GM23338 (cell line): ENCODE measurements at regions not wholly inside any gene's neighbourhood (a gene's known extent, or its start where the extent isn't known, plus 50 kb on each side); places are given as distances from the start of the nearest gene placed in this dataset.

Experiments used
- ATAC-seq: fragments of 200-7000 bp; cut with Tn5 transposase; 3 replicates; pipeline ENCODE4 v1.9.1; 2020
- DNase-seq: peaks from one replicate; pipeline ENCODE4 v3.0.0-alpha.2; 2015; ENCODE audit warnings: low spot score
- H2AFZ ChIP-seq: fragments of 200-600 bp; sonication (generic); 2 replicates; pipeline ENCODE4 v1.8.0; 2016; ENCODE audit warnings: antibody characterized with exemption, mild to moderate bottlenecking, moderate library complexity
- H3F3A ChIP-seq: fragments of 200-600 bp; sonication (generic); replicated peaks from 2 replicates; pipeline ENCODE4 v1.8.0; 2017; ENCODE audit warnings: antibody characterized with exemption, mixed run types, low read depth
- H3K27ac ChIP-seq: fragments of 200-600 bp; sonication (generic); 2 replicates; pipeline ENCODE4 v1.6.1; 2016; ENCODE audit warnings: low read depth
- H3K27me3 ChIP-seq: fragments of 200-600 bp; sonication (generic); 2 replicates; pipeline ENCODE4 v1.8.0; 2016; ENCODE audit warnings: mild to moderate bottlenecking, mixed run types, moderate library complexity; ENCODE audit not compliant: insufficient read depth
- H3K36me3 ChIP-seq: fragments of 200-600 bp; sonication (generic); 2 replicates; pipeline ENCODE4 v1.8.0; 2016; ENCODE audit warnings: mild to moderate bottlenecking; ENCODE audit not compliant: insufficient read depth
- H3K4me1 ChIP-seq: fragments of 200-600 bp; sonication (generic); 2 replicates; pipeline ENCODE4 v1.8.0; 2016; ENCODE audit warnings: mild to moderate bottlenecking, moderate library complexity; ENCODE audit not compliant: insufficient read depth
- H3K4me2 ChIP-seq: fragments of 200-600 bp; sonication (generic); 2 replicates; pipeline ENCODE4 v1.7.1; 2017; ENCODE audit warnings: mixed run types
- H3K4me3 ChIP-seq: fragments of 200-600 bp; sonication (generic); 2 replicates; pipeline ENCODE4 v1.6.1; 2016; ENCODE audit warnings: mixed run types
- H3K79me2 ChIP-seq: fragments of 200-600 bp; sonication (generic); replicated peaks from 2 replicates; pipeline ENCODE4 v1.8.0; 2017; ENCODE audit warnings: mild to moderate bottlenecking; ENCODE audit not compliant: insufficient read depth
- H3K9me2 ChIP-seq: fragments of 200-600 bp; sonication (generic); 2 replicates; pipeline ENCODE4 v1.8.0; 2017; ENCODE audit not compliant: insufficient read depth
- H4K20me1 ChIP-seq: fragments of 200-600 bp; sonication (generic); replicated peaks from 2 replicates; pipeline ENCODE4 v1.8.0; 2017; ENCODE audit warnings: mild to moderate bottlenecking; ENCODE audit not compliant: insufficient read depth
- H3K27ac Mint-ChIP-seq: 2 replicates; pipeline ENCODE4 v1.8.0; 2020; ENCODE audit warnings: inconsistent platforms, mild to moderate bottlenecking, moderate library complexity, mixed read lengths
- H3K27me3 Mint-ChIP-seq: 3 replicates; pipeline ENCODE4 v1.8.0; 2022; ENCODE audit warnings: low read depth, mild to moderate bottlenecking, moderate library complexity, mixed read lengths, inconsistent platforms; ENCODE audit not compliant: insufficient read depth, poor library complexity
- H3K36me3 Mint-ChIP-seq: 3 replicates; pipeline ENCODE4 v1.8.0; 2021; ENCODE audit warnings: low read depth, mild to moderate bottlenecking, inconsistent platforms, moderate library complexity, mixed read lengths
- H3K4me1 Mint-ChIP-seq: 3 replicates; pipeline ENCODE4 v1.8.0; 2020; ENCODE audit warnings: mild to moderate bottlenecking, inconsistent platforms, mixed read lengths
- H3K4me3 Mint-ChIP-seq: 3 replicates; pipeline ENCODE4 v1.8.0; 2021; ENCODE audit warnings: moderate library complexity, mild to moderate bottlenecking, inconsistent platforms, mixed read lengths
- H3K9me3 Mint-ChIP-seq: 3 replicates; pipeline ENCODE4 v1.8.0; 2020; ENCODE audit warnings: moderate library complexity, mild to moderate bottlenecking, inconsistent platforms, mixed read lengths
- CTCF ChIP-seq, 2 experiments: fragments of 200-600 bp in 1 of 2; sonication (generic) in 1 of 2; conservative IDR thresholded peaks; 2 replicates each; pipeline versions ENCODE4 v1.5.1 to v1.6.1; 2016 to 2017; ENCODE audit warnings: antibody characterized with exemption in 2 of 2, low read depth in 2 of 2, mild to moderate bottlenecking in 2 of 2, moderate library complexity in 1 of 2
- EZH2 ChIP-seq: fragments of 200-600 bp; sonication (generic); IDR thresholded peaks from one replicate; pipeline ENCODE4 v1.8.0; 2017; ENCODE audit warnings: antibody characterized with exemption, mild to moderate bottlenecking, low read depth; ENCODE audit not compliant: unreplicated experiment
- EZH2phosphoT487 ChIP-seq: fragments of 200-600 bp; sonication (generic); IDR thresholded peaks from one replicate; pipeline ENCODE4 v1.8.1; 2018; ENCODE audit warnings: antibody characterized with exemption; ENCODE audit not compliant: unreplicated experiment
- JUNB ChIP-seq: IDR thresholded peaks from one replicate; pipeline ENCODE4 v1.6.1; 2016; ENCODE audit warnings: antibody characterized with exemption; ENCODE audit not compliant: unreplicated experiment
- NANOG ChIP-seq: IDR thresholded peaks from 2 replicates; pipeline ENCODE4 v1.6.1; 2016; ENCODE audit warnings: antibody characterized with exemption, borderline replicate concordance
- POLR2AphosphoS5 ChIP-seq: IDR thresholded peaks from 2 replicates; pipeline ENCODE4 v1.6.1; 2016; ENCODE audit warnings: antibody characterized with exemption, low read depth
- REST ChIP-seq: IDR thresholded peaks from one replicate; pipeline ENCODE4 v1.6.1; 2018; ENCODE audit warnings: antibody characterized with exemption; ENCODE audit not compliant: unreplicated experiment
- STAT1 ChIP-seq: IDR thresholded peaks from one replicate; pipeline ENCODE4 v1.6.1; 2016; ENCODE audit warnings: antibody characterized with exemption; ENCODE audit not compliant: unreplicated experiment
- ZNF114 ChIP-seq: fragments of 250-450 bp; sonication (Bioruptor Pico); IDR thresholded peaks from 2 replicates; pipeline ENCODE4 v1.5.0; 2020; ENCODE audit warnings: mild to moderate bottlenecking, moderate library complexity
- TF ChIP-seq, protein P1 (sequence below): fragments of 250-450 bp; sonication (Bioruptor Pico); IDR thresholded peaks from 2 replicates; pipeline ENCODE4 v1.5.0; 2020; ENCODE audit warnings: mild to moderate bottlenecking, moderate library complexity
- TF ChIP-seq, protein P2 (sequence below): IDR thresholded peaks from 2 replicates; pipeline ENCODE4 v1.6.1; 2016; ENCODE audit warnings: antibody characterized with exemption

DNA sequence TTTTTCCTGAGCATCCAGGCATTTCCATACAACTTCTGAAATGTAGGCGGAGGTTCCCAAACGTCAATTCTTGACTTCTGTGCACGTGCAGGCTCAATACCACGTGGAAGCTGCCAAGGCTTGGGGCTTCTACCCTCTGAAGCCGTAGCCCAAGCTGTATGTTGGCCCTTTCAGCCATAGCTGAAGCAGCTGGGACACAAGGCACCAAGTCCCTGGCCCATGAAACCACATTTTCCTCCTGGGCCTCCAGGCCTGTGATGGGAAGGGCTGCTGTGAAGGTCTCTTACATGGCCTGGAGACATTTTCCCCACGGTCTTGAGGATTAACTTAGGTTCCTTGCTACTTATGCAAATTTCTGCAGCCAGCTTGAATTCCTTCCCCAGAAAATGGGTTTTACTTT, 103.6 kb downstream of the NREP start (continued):
- TF ChIP-seq, protein P1, sequence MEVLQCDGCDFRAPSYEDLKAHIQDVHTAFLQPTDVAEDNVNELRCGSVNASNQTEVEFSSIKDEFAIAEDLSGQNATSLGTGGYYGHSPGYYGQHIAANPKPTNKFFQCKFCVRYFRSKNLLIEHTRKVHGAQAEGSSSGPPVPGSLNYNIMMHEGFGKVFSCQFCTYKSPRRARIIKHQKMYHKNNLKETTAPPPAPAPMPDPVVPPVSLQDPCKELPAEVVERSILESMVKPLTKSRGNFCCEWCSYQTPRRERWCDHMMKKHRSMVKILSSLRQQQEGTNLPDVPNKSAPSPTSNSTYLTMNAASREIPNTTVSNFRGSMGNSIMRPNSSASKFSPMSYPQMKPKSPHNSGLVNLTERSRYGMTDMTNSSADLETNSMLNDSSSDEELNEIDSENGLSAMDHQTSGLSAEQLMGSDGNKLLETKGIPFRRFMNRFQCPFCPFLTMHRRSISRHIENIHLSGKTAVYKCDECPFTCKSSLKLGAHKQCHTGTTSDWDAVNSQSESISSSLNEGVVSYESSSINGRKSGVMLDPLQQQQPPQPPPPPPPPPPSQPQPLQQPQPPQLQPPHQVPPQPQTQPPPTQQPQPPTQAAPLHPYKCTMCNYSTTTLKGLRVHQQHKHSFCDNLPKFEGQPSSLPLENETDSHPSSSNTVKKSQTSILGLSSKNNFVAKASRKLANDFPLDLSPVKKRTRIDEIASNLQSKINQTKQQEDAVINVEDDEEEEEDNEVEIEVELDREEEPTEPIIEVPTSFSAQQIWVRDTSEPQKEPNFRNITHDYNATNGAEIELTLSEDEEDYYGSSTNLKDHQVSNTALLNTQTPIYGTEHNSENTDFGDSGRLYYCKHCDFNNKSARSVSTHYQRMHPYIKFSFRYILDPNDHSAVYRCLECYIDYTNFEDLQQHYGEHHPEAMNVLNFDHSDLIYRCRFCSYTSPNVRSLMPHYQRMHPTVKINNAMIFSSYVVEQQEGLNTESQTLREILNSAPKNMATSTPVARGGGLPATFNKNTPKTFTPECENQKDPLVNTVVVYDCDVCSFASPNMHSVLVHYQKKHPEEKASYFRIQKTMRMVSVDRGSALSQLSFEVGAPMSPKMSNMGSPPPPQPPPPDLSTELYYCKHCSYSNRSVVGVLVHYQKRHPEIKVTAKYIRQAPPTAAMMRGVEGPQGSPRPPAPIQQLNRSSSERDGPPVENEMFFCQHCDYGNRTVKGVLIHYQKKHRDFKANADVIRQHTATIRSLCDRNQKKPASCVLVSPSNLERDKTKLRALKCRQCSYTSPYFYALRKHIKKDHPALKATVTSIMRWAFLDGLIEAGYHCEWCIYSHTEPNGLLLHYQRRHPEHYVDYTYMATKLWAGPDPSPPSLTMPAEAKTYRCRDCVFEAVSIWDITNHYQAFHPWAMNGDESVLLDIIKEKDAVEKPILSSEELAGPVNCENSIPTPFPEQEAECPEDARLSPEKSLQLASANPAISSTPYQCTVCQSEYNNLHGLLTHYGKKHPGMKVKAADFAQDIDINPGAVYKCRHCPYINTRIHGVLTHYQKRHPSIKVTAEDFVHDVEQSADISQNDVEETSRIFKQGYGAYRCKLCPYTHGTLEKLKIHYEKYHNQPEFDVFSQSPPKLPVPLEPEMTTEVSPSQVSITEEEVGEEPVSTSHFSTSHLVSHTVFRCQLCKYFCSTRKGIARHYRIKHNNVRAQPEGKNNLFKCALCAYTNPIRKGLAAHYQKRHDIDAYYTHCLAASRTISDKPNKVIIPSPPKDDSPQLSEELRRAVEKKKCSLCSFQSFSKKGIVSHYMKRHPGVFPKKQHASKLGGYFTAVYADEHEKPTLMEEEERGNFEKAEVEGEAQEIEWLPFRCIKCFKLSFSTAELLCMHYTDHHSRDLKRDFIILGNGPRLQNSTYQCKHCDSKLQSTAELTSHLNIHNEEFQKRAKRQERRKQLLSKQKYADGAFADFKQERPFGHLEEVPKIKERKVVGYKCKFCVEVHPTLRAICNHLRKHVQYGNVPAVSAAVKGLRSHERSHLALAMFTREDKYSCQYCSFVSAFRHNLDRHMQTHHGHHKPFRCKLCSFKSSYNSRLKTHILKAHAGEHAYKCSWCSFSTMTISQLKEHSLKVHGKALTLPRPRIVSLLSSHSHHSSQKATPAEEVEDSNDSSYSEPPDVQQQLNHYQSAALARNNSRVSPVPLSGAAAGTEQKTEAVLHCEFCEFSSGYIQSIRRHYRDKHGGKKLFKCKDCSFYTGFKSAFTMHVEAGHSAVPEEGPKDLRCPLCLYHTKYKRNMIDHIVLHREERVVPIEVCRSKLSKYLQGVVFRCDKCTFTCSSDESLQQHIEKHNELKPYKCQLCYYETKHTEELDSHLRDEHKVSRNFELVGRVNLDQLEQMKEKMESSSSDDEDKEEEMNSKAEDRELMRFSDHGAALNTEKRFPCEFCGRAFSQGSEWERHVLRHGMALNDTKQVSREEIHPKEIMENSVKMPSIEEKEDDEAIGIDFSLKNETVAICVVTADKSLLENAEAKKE (CRISPR knock-in tag): no peak
- TF ChIP-seq CTCF (conservative IDR thresholded peaks at IDR 0.05; ENCODE audit: low read depth in 2 of 2): no peak
- no peak for TF ChIP-seq STAT1

DNA sequence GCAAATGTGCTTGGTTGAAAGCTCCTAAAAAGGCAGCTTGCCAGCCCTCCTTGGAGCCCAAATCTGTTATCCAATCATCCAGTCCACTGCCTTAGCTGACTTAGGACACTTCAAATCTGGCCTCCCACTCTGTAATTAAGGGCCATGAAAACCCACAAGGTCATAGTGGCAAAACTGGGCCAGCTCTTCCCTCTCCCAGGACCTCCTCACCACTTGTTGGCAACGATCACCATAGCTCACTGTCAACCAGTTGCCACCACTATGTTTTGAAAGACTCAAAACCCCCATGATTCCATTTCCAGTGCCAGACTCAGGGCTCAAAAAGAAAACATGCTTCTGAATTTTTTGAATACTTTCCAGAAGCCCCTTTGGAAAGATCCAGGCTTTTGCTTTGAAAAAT, 107.5 kb downstream of the NREP start:
- Histone ChIP-seq H3K27ac (no peak overlapping the region), H3K4me3 (no peak overlapping the region), H3F3A (no peaks in the 10 kb centered on the region), H3K9me2 (peaks cover 20% of the 10 kb centered on the region), H3K27me3 (no peaks in the 10 kb centered on the region), H4K20me1 (no peaks in the 10 kb centered on the region), H3K4me2 (no peak overlapping the region), H3K4me1 (0 out of 2 replicates have a peak, but pooled peaks cover 4% of the 10 kb centered on the region), H2AFZ (no peak overlapping the region), H3K36me3 (no peaks in the 10 kb centered on the region), H3K79me2 (no peaks in the 10 kb centered on the region)
- Mint-ChIP-seq H3K9me3 (peaks cover 8% of the 10 kb centered on the region; the same call in 1 of the 3 replicates), H3K4me3 (no peak overlapping the region), H3K4me1 (peaks cover 6% of the 10 kb centered on the region; the same call in 2 of the 3 replicates), H3K27me3 (no peaks in the 10 kb centered on the region), H3K36me3 (no peaks in the 10 kb centered on the region; the same call in 2 of the 3 replicates), H3K27ac (no peak overlapping the region)
- DNase-seq (no peak), ATAC-seq (no peak)
- no peak for TF ChIP-seq JUNB
- no peak for TF ChIP-seq REST
- no peak for TF ChIP-seq STAT1
- no peak for TF ChIP-seq POLR2AphosphoS5
- no peak for TF ChIP-seq ZNF114 (CRISPR knock-in tag)
- TF ChIP-seq NANOG: no peak
- TF ChIP-seq, protein P2, sequence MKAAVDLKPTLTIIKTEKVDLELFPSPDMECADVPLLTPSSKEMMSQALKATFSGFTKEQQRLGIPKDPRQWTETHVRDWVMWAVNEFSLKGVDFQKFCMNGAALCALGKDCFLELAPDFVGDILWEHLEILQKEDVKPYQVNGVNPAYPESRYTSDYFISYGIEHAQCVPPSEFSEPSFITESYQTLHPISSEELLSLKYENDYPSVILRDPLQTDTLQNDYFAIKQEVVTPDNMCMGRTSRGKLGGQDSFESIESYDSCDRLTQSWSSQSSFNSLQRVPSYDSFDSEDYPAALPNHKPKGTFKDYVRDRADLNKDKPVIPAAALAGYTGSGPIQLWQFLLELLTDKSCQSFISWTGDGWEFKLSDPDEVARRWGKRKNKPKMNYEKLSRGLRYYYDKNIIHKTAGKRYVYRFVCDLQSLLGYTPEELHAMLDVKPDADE: no peak
- TF ChIP-seq EZH2phosphoT487: no peak
- no peak for TF ChIP-seq EZH2
